IMR-90 (cell line): ENCODE measurements at regions not wholly inside any gene's neighbourhood (a gene's known extent, or its start where the extent isn't known, plus 50 kb on each side); places are given as distances from the start of the nearest gene placed in this dataset.

ENCODE experiments used
- ATAC-seq: fragments of 200-7000 bp; cut with Tn5 transposase; 2 replicates; pipeline ENCODE4 v1.9.1; 2020; ENCODE audit warnings: low read depth, mild to moderate bottlenecking, moderate library complexity
- BruUV-seq: library from RNA; stranded (reverse); fragments of 400-500 nt; replicated peaks from 2 replicates; lab custom pipeline; 2021; lab: Mats Ljungman, UMichigan
- CTCF ChIA-PET: fragments of 300-600 bp; formaldehyde crosslinking; extraction: SDS; loops from one replicate; lab custom pipeline; 2021; ENCODE audit warnings: antibody characterized with exemption; lab: Yijun Ruan, JAX
- POLR2A ChIA-PET: fragments of 300-600 bp; sonication (Branson Sonifier 250); formaldehyde crosslinking; loops from one replicate; lab custom pipeline; 2022; ENCODE audit warnings: antibody characterized with exemption; ENCODE audit not compliant: unreplicated experiment; lab: Charles Lee
- DNase-seq: peaks from one replicate; pipeline ENCODE4 v3.0.0; 2013
- H2AFZ ChIP-seq: replicated peaks from 2 replicates; pipeline ENCODE3; 2013; ENCODE audit warnings: low read length, mild to moderate bottlenecking; ENCODE audit not compliant: poor library complexity
- H2AK5ac ChIP-seq: 2 replicates; pipeline ENCODE4 v1.6.1; 2013; ENCODE audit warnings: low read depth, low read length, inconsistent platforms
- H2AK9ac ChIP-seq: replicated peaks from 2 replicates; pipeline ENCODE3; 2013; ENCODE audit warnings: mild to moderate bottlenecking, low read depth, low read length, moderate library complexity; ENCODE audit not compliant: poor library complexity
- H2BK120ac ChIP-seq: 2 replicates; pipeline ENCODE4 v1.6.1; 2013; ENCODE audit warnings: low read depth, low read length, inconsistent platforms
- H2BK15ac ChIP-seq: 3 replicates; pipeline ENCODE4 v1.6.1; 2013; ENCODE audit warnings: low read depth, low read length, inconsistent platforms
- H2BK20ac ChIP-seq: 2 replicates; pipeline ENCODE4 v1.6.1; 2013; ENCODE audit warnings: low read depth, mild to moderate bottlenecking, inconsistent platforms, low read length, moderate library complexity
- H2BK5ac ChIP-seq: 2 replicates; pipeline ENCODE4 v1.6.1; 2013; ENCODE audit warnings: mild to moderate bottlenecking, low read depth, low read length, inconsistent platforms; ENCODE audit not compliant: poor library complexity, severe bottlenecking
- H3K14ac ChIP-seq: replicated peaks from 2 replicates; pipeline ENCODE4 v1.6.1; 2013; ENCODE audit warnings: low read depth, low read length, inconsistent platforms
- H3K18ac ChIP-seq: 2 replicates; pipeline ENCODE4 v1.6.1; 2013; ENCODE audit warnings: low read depth, low read length, control low read depth
- H3K23ac ChIP-seq: 2 replicates; pipeline ENCODE4 v1.6.1; 2013; ENCODE audit warnings: low read depth, low read length, inconsistent platforms
- H3K27ac ChIP-seq: 2 replicates; pipeline ENCODE4 v1.5.1; 2013; ENCODE audit warnings: mild to moderate bottlenecking, control low read depth, low read length; ENCODE audit not compliant: insufficient read depth
- H3K27me3 ChIP-seq: 2 replicates; pipeline ENCODE4 v1.6.1; 2013; ENCODE audit warnings: low read length; ENCODE audit not compliant: control insufficient read depth, insufficient read depth
- H3K36me3 ChIP-seq: 2 replicates; pipeline ENCODE4 v1.6.1; 2013; ENCODE audit warnings: low read length, mixed read lengths; ENCODE audit not compliant: control insufficient read depth, insufficient read depth
- H3K4ac ChIP-seq: 2 replicates; pipeline ENCODE4 v1.6.1; 2013; ENCODE audit warnings: low read depth, low read length, inconsistent platforms
- H3K4me1 ChIP-seq: 2 replicates; pipeline ENCODE4 v1.6.1; 2013; ENCODE audit warnings: low read length, mixed read lengths; ENCODE audit not compliant: control insufficient read depth, insufficient read depth
- H3K4me2 ChIP-seq: 2 replicates; pipeline ENCODE4 v1.6.1; 2013; ENCODE audit warnings: low read depth, mild to moderate bottlenecking, control low read depth, low read length, moderate library complexity
- H3K4me3 ChIP-seq: 2 replicates; pipeline ENCODE4 v1.5.1; 2013; ENCODE audit warnings: low read depth, mild to moderate bottlenecking, control low read depth, low read length, moderate library complexity; ENCODE audit not compliant: insufficient read depth
- H3K56ac ChIP-seq: 2 replicates; pipeline ENCODE4 v1.6.1; 2013; ENCODE audit warnings: low read length, inconsistent platforms; ENCODE audit not compliant: insufficient read depth; ENCODE audit errors: extremely low read depth
- H3K79me1 ChIP-seq, 2 experiments: 2 replicates each; pipeline ENCODE4 v1.6.1; 2013; ENCODE audit warnings: low read length in 2 of 2, inconsistent platforms in 1 of 2, low read depth in 1 of 2
- H3K9ac ChIP-seq: 2 replicates; pipeline ENCODE4 v1.6.1; 2013; ENCODE audit warnings: low read depth, low read length, control low read depth
- H3K9me1 ChIP-seq: 2 replicates; pipeline ENCODE4 v1.6.1; 2013; ENCODE audit warnings: low read length, inconsistent platforms; ENCODE audit not compliant: insufficient read depth
- H3K9me3 ChIP-seq: 2 replicates; pipeline ENCODE4 v1.6.1; 2013; ENCODE audit warnings: low read length; ENCODE audit not compliant: control insufficient read depth, insufficient read depth
- H4K20me1 ChIP-seq: 2 replicates; pipeline ENCODE4 v1.6.1; 2013; ENCODE audit warnings: low read length, inconsistent platforms; ENCODE audit not compliant: insufficient read depth
- H4K5ac ChIP-seq: 2 replicates; pipeline ENCODE4 v1.6.1; 2013; ENCODE audit warnings: mild to moderate bottlenecking, low read depth, low read length, control low read depth
- H4K8ac ChIP-seq, 2 experiments: 2 replicates each; pipeline ENCODE4 v1.6.1; 2013; ENCODE audit warnings: low read depth in 2 of 2, low read length in 2 of 2, control low read depth in 1 of 2, inconsistent platforms in 1 of 2
- H4K91ac ChIP-seq: 2 replicates; pipeline ENCODE4 v1.6.1; 2013; ENCODE audit warnings: low read depth, low read length, inconsistent platforms; ENCODE audit not compliant: insufficient read depth
- BHLHE40 ChIP-seq: fragments of 150-350 bp; IDR thresholded peaks from 2 replicates; pipeline ENCODE4 v1.6.1; 2016; ENCODE audit warnings: mild to moderate bottlenecking, low read depth, low read length
- CEBPB ChIP-seq: IDR thresholded peaks from 2 replicates; pipeline ENCODE4 v1.6.1; 2012; ENCODE audit warnings: low read depth, low read length, improper control_type of control experiment
- ELK1 ChIP-seq: fragments of 150-350 bp; IDR thresholded peaks from 2 replicates; pipeline ENCODE4 v1.6.1; 2016; ENCODE audit warnings: low read depth, mild to moderate bottlenecking, low read length, moderate library complexity, borderline replicate concordance
- FOS ChIP-seq: fragments of 150-350 bp; IDR thresholded peaks from 2 replicates; pipeline ENCODE4 v1.6.1; 2016; ENCODE audit warnings: low read depth, low read length
- MAFK ChIP-seq: IDR thresholded peaks from 2 replicates; pipeline ENCODE4 v1.6.1; 2012; ENCODE audit warnings: low read depth, low read length, improper control_type of control experiment
- MAZ ChIP-seq: IDR thresholded peaks from 2 replicates; pipeline ENCODE4 v1.6.1; 2012; ENCODE audit warnings: low read depth, mild to moderate bottlenecking, low read length, improper control_type of control experiment, moderate library complexity, borderline replicate concordance
- MXI1 ChIP-seq: IDR thresholded peaks from 2 replicates; pipeline ENCODE4 v1.6.1; 2012; ENCODE audit warnings: low read depth, mild to moderate bottlenecking, low read length, moderate library complexity, borderline replicate concordance
- NFE2L2 ChIP-seq: fragments of 150-350 bp; IDR thresholded peaks from 2 replicates; pipeline ENCODE4 v1.6.1; 2016; ENCODE audit warnings: low read depth, mild to moderate bottlenecking, low read length
- POLR2A ChIP-seq: IDR thresholded peaks from 2 replicates; pipeline ENCODE4 v1.6.1; 2012; ENCODE audit warnings: mild to moderate bottlenecking, low read depth, low read length
- RCOR1 ChIP-seq: IDR thresholded peaks from 2 replicates; pipeline ENCODE4 v1.6.1; 2012; ENCODE audit warnings: mild to moderate bottlenecking, low read length, improper control_type of control experiment; ENCODE audit not compliant: insufficient replicate concordance
- RFX5 ChIP-seq: IDR thresholded peaks from 2 replicates; pipeline ENCODE4 v1.8.0; 2012; ENCODE audit warnings: low read depth, mild to moderate bottlenecking, low read length, moderate library complexity
- WGBS, 2 experiments: methylation state at CpG; one replicate each; pipeline versions ENCODE4 v1.1.5 to v1.1.7; 2013; ENCODE audit warnings: missing lambda C conversion rate in 2 of 2; ENCODE audit not compliant: insufficient read length in 1 of 2; ENCODE audit errors: extremely low coverage in 2 of 2; 5-methylcytosine and 5-hydroxymethylcytosine counted together
- dilution Hi-C: fragments of 300-500 bp; cut with HindIII; formaldehyde crosslinking; loops from one replicate; pipeline ENCODE4 v1.14.3; 2018; ENCODE audit warnings: low sequenced_read_pairs; ENCODE audit not compliant: unreplicated experiment
- in situ Hi-C: fragments of 300-500 bp; cut with MboI; formaldehyde crosslinking; loops from 3 replicates; pipeline ENCODE4 v1.14.3; 2019; ENCODE audit warnings: low sequenced_read_pairs, inconsistent platforms, mixed read lengths
- intact Hi-C: fragments of 100-400 bp; cut with micrococcal nuclease; formaldehyde crosslinking; loops from 2 replicates; pipeline ENCODE4 v1.10.0; 2022

GRCh38 chr16:26647870-26648269, 418.9 kb upstream of the C16orf82 start:
- H3K36me3 ChIP-seq, result no peaks in the 10 kb centered on the region
- H4K91ac ChIP-seq, result no peak overlapping the region
- intact Hi-C loops, result no loop called here
- DNase-seq (no peak), ATAC-seq (no peak)
- no peak overlapping the region for H3K9ac ChIP-seq
- no peaks in the 10 kb centered on the region for H4K20me1 ChIP-seq
- H2BK5ac ChIP-seq, result no peak overlapping the region
- H3K27ac ChIP-seq, result no peak overlapping the region
- H3K18ac ChIP-seq, result no peak overlapping the region
- no TSS peak for BruUV-seq
- H3K4me2 ChIP-seq, result no peak overlapping the region
- in situ Hi-C loops, result no loop called here
- no peak overlapping the region for H2AK5ac ChIP-seq
- H4K5ac ChIP-seq, result no peak overlapping the region
- H3K56ac ChIP-seq, result no peak overlapping the region
- no peaks in the 10 kb centered on the region for H3K27me3 ChIP-seq
- no peak overlapping the region for H4K8ac ChIP-seq
- H2BK20ac ChIP-seq, result no peak overlapping the region
- peaks cover 8% of the 10 kb centered on the region; the same call in 1 of the 2 replicates for H3K9me3 ChIP-seq
- H3K14ac ChIP-seq, result no peak overlapping the region
- no peak overlapping the region for H3K23ac ChIP-seq
- H3K4ac ChIP-seq, result no peak overlapping the region
- dilution Hi-C loops, result no loop called here
- no peak overlapping the region for H2AK9ac ChIP-seq
- CTCF ChIA-PET, result no interaction called here
- no peak overlapping the region for H2BK15ac ChIP-seq
- H3K4me3 ChIP-seq, result no peak overlapping the region
- no peak overlapping the region for H2BK120ac ChIP-seq
- no peaks in the 10 kb centered on the region for H3K79me1 ChIP-seq
- TF ChIP-seq BHLHE40, result no peak
- TF ChIP-seq NFE2L2, result no peak
- TF ChIP-seq RCOR1, result no peak
- TF ChIP-seq FOS, result no peak
- no peak for TF ChIP-seq MXI1
- TF ChIP-seq POLR2A, result no peak
- TF ChIP-seq CEBPB, result no peak
- TF ChIP-seq RFX5, result no peak
- no peak for TF ChIP-seq ELK1
- TF ChIP-seq MAZ, result no peak
- TF ChIP-seq MAFK, result no peak
- no peaks in the 10 kb centered on the region for H3K9me1 ChIP-seq
- POLR2A ChIA-PET, result no interaction called here
- H2AFZ ChIP-seq, result no peak overlapping the region
- WGBS, 2 experiments, result no CpG with 5 or more reads among the region's 4 CpGs
- no peaks in the 10 kb centered on the region for H3K4me1 ChIP-seq
